Fibroblast of skin of back (primary cell): ENCODE measurements at regions not wholly inside any gene's neighbourhood (a gene's known extent, or its start where the extent isn't known, plus 50 kb on each side); places are given as distances from the start of the nearest gene placed in this dataset.
A peak's percentile ranks its signal among the peaks of the same experiment; 100 is the strongest.

Source experiments
- DNase-seq: peaks from one replicate; pipeline ENCODE4 v3.0.0-alpha.2; 2013

- no peak for DNase-seq
Observed at GRCh38 chr5:128591598-128592455, 53.8 kb upstream of the FBN2 start.

- peak; percentile 38 for DNase-seq
Observed at GRCh38 chr5:128596071-128596470, 58.0 kb upstream of the FBN2 start.

- DNase-seq: no peak
Observed at GRCh38 chr5:128597156-128597555, 59.1 kb upstream of the FBN2 start.

GRCh38 chr5:128613128-128613527 is 75.1 kb upstream of the FBN2 start:
- DNase-seq: no peak

- peak; percentile 65 for DNase-seq
Observed at GRCh38 chr5:128613766-128614165, 75.7 kb upstream of the FBN2 start.

- DNase-seq: no peak
Observed at GRCh38 chr5:128615578-128615977, 77.5 kb upstream of the FBN2 start.

- DNase-seq: no peak
Observed at GRCh38 chr5:128626536-128627090, 88.6 kb upstream of the FBN2 start.

GRCh38 chr5:128627939-128628338 is 89.9 kb upstream of the FBN2 start:
- DNase-seq: no peak

GRCh38 chr5:128629157-128629556 is 91.1 kb upstream of the FBN2 start:
- peak; percentile 78 for DNase-seq

GRCh38 chr5:128630121-128630520 is 92.1 kb upstream of the FBN2 start:
- DNase-seq: no peak

- no peak for DNase-seq
Observed at GRCh38 chr5:128631771-128632170, 93.7 kb upstream of the FBN2 start.

GRCh38 chr5:128632264-128632663 is 94.2 kb upstream of the FBN2 start:
- peak; percentile 70 for DNase-seq

- DNase-seq: peak; percentile 55
Observed at GRCh38 chr5:128633901-128634300, 95.9 kb upstream of the FBN2 start.

- DNase-seq: no peak
Observed at GRCh38 chr5:128635379-128635778, 97.3 kb upstream of the FBN2 start.

- peak; percentile 52 for DNase-seq
Observed at GRCh38 chr5:128636361-128636760, 98.3 kb upstream of the FBN2 start.

- DNase-seq: peak; percentile 92
Observed at GRCh38 chr5:128637031-128637430, 99.0 kb upstream of the FBN2 start.

- no peak for DNase-seq
Observed at GRCh38 chr5:128641861-128642260, 103.8 kb upstream of the FBN2 start.

GRCh38 chr5:128644863-128645262 is 106.8 kb upstream of the FBN2 start:
- peak; percentile 88 for DNase-seq

GRCh38 chr5:128645581-128645980 is 107.5 kb upstream of the FBN2 start:
- peak; percentile 52 for DNase-seq

GRCh38 chr5:128646176-128646575 is 108.1 kb upstream of the FBN2 start:
- peak; percentile 16 for DNase-seq

- DNase-seq: peak; percentile 66
Observed at GRCh38 chr5:128649192-128649591, 111.1 kb upstream of the FBN2 start.

- DNase-seq: no peak
Observed at GRCh38 chr5:128662997-128663396, 125.0 kb upstream of the FBN2 start.

- DNase-seq: no peak
Observed at GRCh38 chr5:128665747-128666355, 127.8 kb upstream of the FBN2 start.

- DNase-seq: no peak
Observed at GRCh38 chr5:128667152-128667551, 129.1 kb upstream of the FBN2 start.
